ENCODE measurements at regions not wholly inside any gene's neighbourhood (a gene's known extent, or its start where the extent isn't known, plus 50 kb on each side); places are given as distances from the start of the nearest gene placed in this dataset.

GRCh38 chr2:217225596-217225995 lies 365.7 kb upstream of the TNP1 start:
- peaks cover 6% of the 10 kb centered on the region for H4K20me1 ChIP-seq (ENCODE audit: insufficient read depth, low read length)
- H3K27ac ChIP-seq (ENCODE audit: low read depth in 1 of 2, low read length in 2 of 2) = no peak overlapping the region
- Mint-ChIP-seq H3K4me3 (peak overlapping the region in 1 of 2 donors; percentile 85), H3K4me1 (peaks cover 36% of the 10 kb centered on the region), H3K36me3 (peaks cover 6 to 13% of the 10 kb centered on the region in 2 donors), H3K27ac (peak overlapping the region in 2 of 7 donors; percentile 13 to 71), H3K9me3 (peaks cover 0 to 9% (median 0%) of the 10 kb centered on the region in 7 donors), H3K27me3 (ENCODE audit: low read depth in 3 of 3) (peaks cover 65 to 72% (median 66%) of the 10 kb centered on the region in 3 donors)
- WGBS (ENCODE audit: insufficient coverage) = 50% methylated on average over 1 of the region's 1 CpG
- no peak overlapping the region for H3K4me3 ChIP-seq (replicated peaks in 1 of 3; ENCODE audit: low read depth in 2 of 3, low read length in 3 of 3)
- no peaks in the 10 kb centered on the region for H3K9me3 ChIP-seq (replicated peaks in 1 of 2; ENCODE audit: control insufficient read depth in 1 of 2, insufficient read depth in 1 of 2, low read length in 2 of 2)
- intact Hi-C loops (cut with micrococcal nuclease) = no loop called here
- H3K4me2 ChIP-seq (replicated peaks; ENCODE audit: extremely low read depth, low read length, poor library complexity, severe bottlenecking) = no peak overlapping the region
- H3K36me3 ChIP-seq (replicated peaks in 1 of 2; ENCODE audit: control insufficient read depth in 1 of 2, insufficient read depth in 2 of 2, low read length in 2 of 2) = no peaks in the 10 kb centered on the region
- H3K9ac ChIP-seq (ENCODE audit: insufficient read depth, low read length, poor library complexity, severe bottlenecking) = no peak overlapping the region
- peaks cover 69 to 77% of the 10 kb centered on the region in 2 donors for H3K27me3 ChIP-seq (ENCODE audit: control insufficient read depth in 2 of 2, insufficient read depth in 2 of 2, low read length in 2 of 2)
- TF ChIP-seq, protein P1, sequence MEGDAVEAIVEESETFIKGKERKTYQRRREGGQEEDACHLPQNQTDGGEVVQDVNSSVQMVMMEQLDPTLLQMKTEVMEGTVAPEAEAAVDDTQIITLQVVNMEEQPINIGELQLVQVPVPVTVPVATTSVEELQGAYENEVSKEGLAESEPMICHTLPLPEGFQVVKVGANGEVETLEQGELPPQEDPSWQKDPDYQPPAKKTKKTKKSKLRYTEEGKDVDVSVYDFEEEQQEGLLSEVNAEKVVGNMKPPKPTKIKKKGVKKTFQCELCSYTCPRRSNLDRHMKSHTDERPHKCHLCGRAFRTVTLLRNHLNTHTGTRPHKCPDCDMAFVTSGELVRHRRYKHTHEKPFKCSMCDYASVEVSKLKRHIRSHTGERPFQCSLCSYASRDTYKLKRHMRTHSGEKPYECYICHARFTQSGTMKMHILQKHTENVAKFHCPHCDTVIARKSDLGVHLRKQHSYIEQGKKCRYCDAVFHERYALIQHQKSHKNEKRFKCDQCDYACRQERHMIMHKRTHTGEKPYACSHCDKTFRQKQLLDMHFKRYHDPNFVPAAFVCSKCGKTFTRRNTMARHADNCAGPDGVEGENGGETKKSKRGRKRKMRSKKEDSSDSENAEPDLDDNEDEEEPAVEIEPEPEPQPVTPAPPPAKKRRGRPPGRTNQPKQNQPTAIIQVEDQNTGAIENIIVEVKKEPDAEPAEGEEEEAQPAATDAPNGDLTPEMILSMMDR (IDR thresholded peaks at IDR 0.05) = no peak
- peaks cover 36 to 40% of the 10 kb centered on the region in 2 donors for H3K4me1 ChIP-seq (ENCODE audit: control insufficient read depth in 1 of 2, insufficient read depth in 2 of 2, low read length in 2 of 2)
- H2AFZ ChIP-seq (ENCODE audit: insufficient read depth, low read depth, low read length, poor library complexity, severe bottlenecking) = no peak overlapping the region
- DNase-seq = no peak
- H3K79me2 ChIP-seq (ENCODE audit: insufficient read depth, low read length) = no peaks in the 10 kb centered on the region

DNA sequence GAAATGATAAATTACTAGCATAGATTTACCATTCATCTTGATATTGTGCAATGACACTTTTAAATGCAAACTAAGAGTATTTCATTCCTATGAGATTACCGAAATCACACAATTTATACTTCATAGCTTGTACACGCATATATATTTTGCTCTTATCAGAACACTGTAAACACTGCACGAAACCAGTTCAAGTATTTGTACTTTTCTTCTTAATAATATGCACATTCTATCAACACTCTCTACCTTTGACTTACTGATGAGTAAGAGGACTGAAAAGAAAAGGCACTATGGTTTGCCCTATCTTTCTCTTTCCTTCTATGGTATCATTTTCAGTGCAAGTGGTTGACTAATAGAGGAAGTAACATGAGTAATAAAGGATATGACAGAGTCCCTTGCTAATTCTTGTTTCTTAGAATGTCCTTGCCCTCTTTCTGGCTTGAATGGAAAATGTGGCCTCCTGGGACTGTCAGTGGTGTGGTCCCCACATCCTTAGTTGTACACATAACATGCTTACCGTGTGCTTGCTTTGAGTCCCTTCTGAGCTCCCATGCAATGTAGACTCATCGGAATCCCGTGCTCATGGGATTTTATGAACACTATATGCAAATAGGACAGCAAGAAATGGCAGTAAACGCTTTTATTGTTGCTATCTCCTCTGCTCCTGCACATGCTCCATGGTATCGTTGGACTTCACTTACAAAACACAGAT lies 363.5 kb upstream of the TNP1 start:
- peak overlapping the region; percentile 67 to 91 (median 86) for H3K27ac Mint-ChIP-seq
- H3K27me3 ChIP-seq (ENCODE audit: control insufficient read depth in 2 of 2, insufficient read depth in 2 of 2, low read length in 2 of 2) = peaks cover 68 to 77% of the 10 kb centered on the region in 2 donors

More for the DNA sequence above, 363.5 kb upstream of the TNP1 start:
- Histone ChIP-seq H3K27ac (ENCODE audit: low read depth in 1 of 2, low read length in 2 of 2) (peak overlapping the region in 1 of 2 donors; percentile 60), H4K20me1 (ENCODE audit: insufficient read depth, low read length) (peaks cover 6% of the 10 kb centered on the region), H3K4me1 (ENCODE audit: control insufficient read depth in 1 of 2, insufficient read depth in 2 of 2, low read length in 2 of 2) (peaks cover 56 to 62% of the 10 kb centered on the region in 2 donors), H3K9ac (ENCODE audit: insufficient read depth, low read length, poor library complexity, severe bottlenecking) (peak overlapping the region; percentile 19), H3K36me3 (replicated peaks in 1 of 2; ENCODE audit: control insufficient read depth in 1 of 2, insufficient read depth in 2 of 2, low read length in 2 of 2) (no peaks in the 10 kb centered on the region), H3K4me2 (replicated peaks; ENCODE audit: extremely low read depth, low read length, poor library complexity, severe bottlenecking) (peak overlapping the region; percentile 56), H2AFZ (ENCODE audit: insufficient read depth, low read depth, low read length, poor library complexity, severe bottlenecking) (no peak overlapping the region), H3K9me3 (replicated peaks in 1 of 2; ENCODE audit: control insufficient read depth in 1 of 2, insufficient read depth in 1 of 2, low read length in 2 of 2) (no peaks in the 10 kb centered on the region), H3K79me2 (ENCODE audit: insufficient read depth, low read length) (no peaks in the 10 kb centered on the region), H3K4me3 (replicated peaks in 1 of 3; ENCODE audit: low read depth in 2 of 3, low read length in 3 of 3) (peak overlapping the region in 2 of 3 experiments; percentile 5 to 57)
- peak; percentile 76 to 94 (median 92) for DNase-seq
- H3K4me1 Mint-ChIP-seq = peaks cover 58% of the 10 kb centered on the region
- peak overlapping the region in 1 of 2 donors; percentile 68 for H3K4me3 Mint-ChIP-seq
- H3K9me3 Mint-ChIP-seq = peaks cover 0 to 11% (median 4%) of the 10 kb centered on the region in 7 donors
- TF ChIP-seq, protein P1 (IDR thresholded peaks at IDR 0.05) = no peak
- H3K27me3 Mint-ChIP-seq (ENCODE audit: low read depth in 3 of 3) = peaks cover 63 to 73% (median 68%) of the 10 kb centered on the region in 3 donors
- intact Hi-C loops (cut with micrococcal nuclease) = loop anchor here in 1 of 2 donors (5.0 kb wide), 1 partner anchor 136 kb away; no protein-coding TSS in a partner anchor
- 59% methylated on average over 5 of the region's 8 CpGs for WGBS (ENCODE audit: insufficient coverage)
- H3K36me3 Mint-ChIP-seq = peaks cover 6 to 19% of the 10 kb centered on the region in 2 donors

Data from CD14-positive monocyte (primary cell).